HEK293 (cell line): ENCODE measurements at regions not wholly inside any gene's neighbourhood (a gene's known extent, or its start where the extent isn't known, plus 50 kb on each side); places are given as distances from the start of the nearest gene placed in this dataset.

Source experiments
- CTCF ChIP-seq: fragments of 450-650 bp; formaldehyde crosslinking; IDR thresholded peaks from 2 replicates; pipeline ENCODE4 v1.5.1; 2016; ENCODE audit warnings: missing biosample characterization, missing genetic modification characterization
- PRDM1 ChIP-seq: fragments of 450-650 bp; formaldehyde crosslinking; IDR thresholded peaks from 2 replicates; pipeline ENCODE4; 2016; ENCODE audit warnings: missing biosample characterization, missing genetic modification characterization
- SP2 ChIP-seq: fragments of 450-650 bp; formaldehyde crosslinking; IDR thresholded peaks from 2 replicates; pipeline ENCODE4 v1.5.1; 2016; ENCODE audit warnings: missing biosample characterization, missing genetic modification characterization
- ZNF561 ChIP-seq: fragments of 450-650 bp; IDR thresholded peaks from 2 replicates; pipeline ENCODE4 v1.5.1; 2018; ENCODE audit warnings: missing biosample characterization, missing genetic modification characterization, borderline replicate concordance
- ZNF629 ChIP-seq: fragments of 450-650 bp; formaldehyde crosslinking; IDR thresholded peaks from 2 replicates; pipeline ENCODE4 v1.5.1; 2017; ENCODE audit warnings: missing biosample characterization, missing genetic modification characterization
- TF ChIP-seq, protein P1 (sequence below): fragments of 450-650 bp; formaldehyde crosslinking; IDR thresholded peaks from 2 replicates; pipeline ENCODE4 v1.5.1; 2016; ENCODE audit warnings: missing biosample characterization, missing genetic modification characterization

DNA sequence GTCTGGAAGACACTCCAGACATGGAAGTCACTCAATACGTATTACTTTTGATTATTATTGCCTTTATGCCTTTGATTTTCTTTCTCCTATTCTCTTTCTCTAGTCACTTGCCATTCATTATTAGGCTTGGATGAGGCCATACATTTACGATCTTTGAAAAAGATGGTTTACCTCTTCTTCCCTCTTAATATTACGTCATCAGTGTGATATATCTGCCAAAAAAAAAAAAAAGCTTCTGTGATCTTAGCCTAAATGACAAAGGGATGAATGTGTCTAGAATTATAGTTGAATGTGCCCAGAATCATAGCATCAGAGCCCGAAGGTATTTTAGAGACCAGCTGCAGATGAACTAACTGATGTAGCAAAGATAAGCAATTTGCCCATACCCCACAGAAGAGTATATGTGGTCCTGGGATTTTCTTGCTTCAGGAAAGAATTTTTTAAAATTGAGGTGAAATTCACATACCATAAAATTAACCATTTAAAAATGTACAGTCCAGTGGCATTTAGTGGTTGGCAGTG is 73.9 kb downstream of the HHEX start:
- TF ChIP-seq ZNF629 (tag by site-specific recombination) (no peak), CTCF (tag by site-specific recombination) (no peak), ZNF561 (tag by site-specific recombination) (no peak), PRDM1 (no peak), SP2 (tag by site-specific recombination) (no peak)
- TF ChIP-seq, protein P1, sequence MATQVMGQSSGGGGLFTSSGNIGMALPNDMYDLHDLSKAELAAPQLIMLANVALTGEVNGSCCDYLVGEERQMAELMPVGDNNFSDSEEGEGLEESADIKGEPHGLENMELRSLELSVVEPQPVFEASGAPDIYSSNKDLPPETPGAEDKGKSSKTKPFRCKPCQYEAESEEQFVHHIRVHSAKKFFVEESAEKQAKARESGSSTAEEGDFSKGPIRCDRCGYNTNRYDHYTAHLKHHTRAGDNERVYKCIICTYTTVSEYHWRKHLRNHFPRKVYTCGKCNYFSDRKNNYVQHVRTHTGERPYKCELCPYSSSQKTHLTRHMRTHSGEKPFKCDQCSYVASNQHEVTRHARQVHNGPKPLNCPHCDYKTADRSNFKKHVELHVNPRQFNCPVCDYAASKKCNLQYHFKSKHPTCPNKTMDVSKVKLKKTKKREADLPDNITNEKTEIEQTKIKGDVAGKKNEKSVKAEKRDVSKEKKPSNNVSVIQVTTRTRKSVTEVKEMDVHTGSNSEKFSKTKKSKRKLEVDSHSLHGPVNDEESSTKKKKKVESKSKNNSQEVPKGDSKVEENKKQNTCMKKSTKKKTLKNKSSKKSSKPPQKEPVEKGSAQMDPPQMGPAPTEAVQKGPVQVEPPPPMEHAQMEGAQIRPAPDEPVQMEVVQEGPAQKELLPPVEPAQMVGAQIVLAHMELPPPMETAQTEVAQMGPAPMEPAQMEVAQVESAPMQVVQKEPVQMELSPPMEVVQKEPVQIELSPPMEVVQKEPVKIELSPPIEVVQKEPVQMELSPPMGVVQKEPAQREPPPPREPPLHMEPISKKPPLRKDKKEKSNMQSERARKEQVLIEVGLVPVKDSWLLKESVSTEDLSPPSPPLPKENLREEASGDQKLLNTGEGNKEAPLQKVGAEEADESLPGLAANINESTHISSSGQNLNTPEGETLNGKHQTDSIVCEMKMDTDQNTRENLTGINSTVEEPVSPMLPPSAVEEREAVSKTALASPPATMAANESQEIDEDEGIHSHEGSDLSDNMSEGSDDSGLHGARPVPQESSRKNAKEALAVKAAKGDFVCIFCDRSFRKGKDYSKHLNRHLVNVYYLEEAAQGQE (tag by site-specific recombination): no peak
